HG03064 (cell line): ENCODE measurements at regions not wholly inside any gene's neighbourhood (a gene's known extent, or its start where the extent isn't known, plus 50 kb on each side); places are given as distances from the start of the nearest gene placed in this dataset.

Experiments
- ATAC-seq: cut with Tn5 transposase; IDR thresholded peaks from one replicate; pipeline ENCODE4 v1.9.1; 2021; ENCODE audit warnings: low read depth; ENCODE audit not compliant: unreplicated experiment

DNA sequence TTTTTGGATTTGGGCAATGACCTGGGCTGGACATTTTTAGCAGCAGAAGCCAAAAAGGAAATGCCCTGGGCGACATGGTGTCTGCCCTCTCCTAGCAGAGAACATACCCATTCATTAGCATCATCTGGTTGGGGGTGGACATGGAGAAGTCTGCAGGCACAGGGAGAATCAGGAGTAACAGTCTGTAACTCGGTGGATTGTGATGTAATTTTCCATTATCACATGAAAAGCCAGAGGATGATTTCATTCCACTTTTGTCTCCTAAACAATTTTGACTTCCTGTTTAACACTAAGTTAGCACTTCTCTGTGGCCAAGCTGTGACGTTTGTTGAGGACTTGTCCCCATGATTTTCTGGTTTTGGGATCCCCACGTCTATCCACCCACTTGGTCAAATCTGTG, 153.8 kb upstream of the HABP2 start:
- ATAC-seq: no peak

- ATAC-seq: no peak
These were observed 150.3 kb upstream of the HABP2 start for GRCh38 chr10:113402602-113403001.

GRCh38 chr10:113407218-113407617, 145.6 kb upstream of the HABP2 start:
- ATAC-seq: no peak

DNA sequence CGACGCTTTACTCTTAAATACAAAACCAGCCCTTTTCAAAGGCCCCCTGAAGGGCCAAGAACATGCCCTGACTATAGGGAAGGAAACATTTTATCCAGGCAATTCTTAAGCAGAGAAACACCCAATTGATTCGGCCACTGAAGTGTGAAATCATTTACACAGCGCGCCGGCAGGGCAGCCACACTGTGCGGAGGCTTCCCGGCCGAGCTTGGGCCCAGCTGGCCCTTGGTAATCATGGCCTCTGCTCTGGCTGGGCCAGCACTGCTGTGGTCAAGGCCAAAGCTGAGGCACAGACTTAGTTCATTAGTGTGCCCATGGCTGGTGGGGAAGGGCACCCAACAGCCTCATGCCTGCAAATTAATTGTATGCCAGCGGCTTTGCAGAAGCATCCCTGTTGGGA, 143.7 kb upstream of the HABP2 start:
- ATAC-seq: no peak

- ATAC-seq: no peak
These were observed 142.2 kb upstream of the HABP2 start for GRCh38 chr10:113410618-113411017.

DNA sequence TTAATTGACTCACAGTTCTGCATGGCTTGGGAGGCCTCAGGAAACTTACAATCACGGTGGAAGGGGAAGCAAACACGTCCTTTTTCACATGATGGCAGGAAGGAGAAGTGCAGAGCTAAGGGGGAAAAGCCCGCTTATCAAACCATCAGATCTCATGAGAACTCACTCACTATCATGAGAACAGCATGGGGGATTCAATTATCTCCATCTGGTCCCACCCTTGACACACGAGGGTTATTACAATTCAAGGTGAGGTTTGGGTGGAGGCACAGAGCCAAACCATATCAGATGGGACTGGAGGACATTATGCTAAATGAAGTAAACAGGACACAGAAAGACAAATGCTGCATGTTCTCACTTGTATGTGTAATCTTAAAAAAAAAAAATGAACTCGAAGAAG, 141.4 kb upstream of the HABP2 start:
- ATAC-seq: no peak

DNA sequence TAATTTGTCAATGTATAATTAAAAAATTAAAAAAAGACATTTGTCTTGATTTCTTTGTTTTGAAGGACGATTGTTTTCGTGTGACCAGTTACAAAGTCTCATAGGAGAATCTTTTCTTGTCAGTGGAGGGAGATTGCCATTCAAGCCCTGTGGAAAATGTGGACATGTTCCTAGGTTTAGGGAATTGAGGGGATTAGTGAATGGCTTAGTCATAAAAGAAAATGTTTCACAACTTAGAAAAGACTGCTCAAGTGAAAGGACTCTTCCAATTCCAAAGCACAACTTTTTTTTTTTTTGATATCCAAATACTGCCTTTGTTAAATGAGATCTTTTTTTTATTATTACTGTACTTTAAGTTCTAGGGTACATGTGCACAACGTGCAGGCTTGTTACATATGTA, 140.7 kb upstream of the HABP2 start:
- ATAC-seq: no peak

GRCh38 chr10:113414543-113414942, 138.3 kb upstream of the HABP2 start:
- no peak for ATAC-seq

GRCh38 chr10:113415246-113415645, 137.6 kb upstream of the HABP2 start:
- ATAC-seq: no peak

- ATAC-seq: no peak
These were observed 132.7 kb upstream of the HABP2 start for GRCh38 chr10:113420057-113420732.

DNA sequence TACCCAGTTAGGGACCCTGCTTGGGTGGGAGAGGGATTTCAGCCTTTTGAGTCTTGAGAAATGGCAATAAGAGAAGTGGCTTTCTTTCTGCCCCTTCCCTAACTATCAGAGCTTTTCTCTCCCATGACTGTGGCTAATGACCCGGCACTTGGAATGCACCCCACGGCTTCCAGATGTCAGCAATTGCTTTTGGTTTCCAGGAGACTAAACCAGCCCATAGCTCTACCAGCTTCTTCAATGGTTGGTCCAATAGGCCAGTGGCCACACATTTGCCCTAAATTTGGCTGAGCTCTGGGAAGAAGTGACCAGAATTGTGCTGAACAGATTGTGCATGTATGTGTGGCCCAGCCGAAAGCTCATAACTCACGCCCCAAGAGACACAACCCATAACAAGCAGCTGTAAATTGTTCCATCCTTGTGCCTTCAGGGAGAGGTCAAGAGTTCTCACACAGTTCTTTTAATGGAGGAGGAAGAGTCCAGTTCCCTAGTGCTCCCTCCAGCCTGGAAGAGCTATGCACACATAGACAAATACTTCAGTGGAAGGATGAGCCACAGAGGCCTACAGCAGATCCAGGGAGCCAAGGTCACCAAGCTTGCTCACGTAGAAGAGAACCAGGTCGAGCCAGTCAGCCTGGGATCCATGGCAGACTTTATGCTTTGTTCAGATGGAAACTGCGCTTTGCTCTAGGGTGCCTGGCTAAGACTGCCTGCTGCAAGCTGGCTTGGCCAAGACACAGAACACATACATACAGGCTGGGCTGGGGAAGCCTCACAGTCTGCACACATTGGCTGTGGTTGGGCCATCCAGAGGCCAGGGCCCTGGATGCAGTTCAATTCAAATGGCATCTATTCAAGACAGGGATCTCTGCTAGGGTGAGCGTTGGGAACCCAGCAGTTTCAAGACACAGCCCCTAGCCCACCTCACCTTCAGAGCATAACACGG, 131.8 kb upstream of the HABP2 start:
- ATAC-seq: no peak

DNA sequence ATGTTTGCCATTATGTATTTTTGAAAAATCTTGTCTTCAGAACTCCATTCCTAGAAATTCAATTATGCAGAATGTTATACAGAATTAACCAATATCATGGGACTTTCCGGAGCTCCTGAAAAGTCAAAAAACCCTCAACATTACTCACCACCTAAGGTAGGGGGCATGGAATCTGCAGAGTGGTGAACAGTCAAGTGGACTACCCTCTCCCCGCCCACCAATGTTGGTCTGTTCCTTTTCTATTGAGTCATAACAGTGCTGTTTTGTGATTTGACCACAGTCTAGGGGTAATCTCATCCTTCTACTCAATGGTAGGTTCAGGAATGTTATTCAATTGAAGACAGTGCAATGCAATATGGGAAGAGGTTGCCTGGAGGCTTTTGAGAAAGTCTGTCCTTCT, 130.5 kb upstream of the HABP2 start:
- no peak for ATAC-seq

- ATAC-seq: no peak
These were observed 128.7 kb upstream of the HABP2 start for GRCh38 chr10:113423981-113424721.

- no peak for ATAC-seq
These were observed 127.8 kb upstream of the HABP2 start for GRCh38 chr10:113425008-113425407.

GRCh38 chr10:113425541-113425951, 127.3 kb upstream of the HABP2 start:
- ATAC-seq: no peak

- ATAC-seq: no peak
These were observed 126.5 kb upstream of the HABP2 start for GRCh38 chr10:113426181-113426877.

DNA sequence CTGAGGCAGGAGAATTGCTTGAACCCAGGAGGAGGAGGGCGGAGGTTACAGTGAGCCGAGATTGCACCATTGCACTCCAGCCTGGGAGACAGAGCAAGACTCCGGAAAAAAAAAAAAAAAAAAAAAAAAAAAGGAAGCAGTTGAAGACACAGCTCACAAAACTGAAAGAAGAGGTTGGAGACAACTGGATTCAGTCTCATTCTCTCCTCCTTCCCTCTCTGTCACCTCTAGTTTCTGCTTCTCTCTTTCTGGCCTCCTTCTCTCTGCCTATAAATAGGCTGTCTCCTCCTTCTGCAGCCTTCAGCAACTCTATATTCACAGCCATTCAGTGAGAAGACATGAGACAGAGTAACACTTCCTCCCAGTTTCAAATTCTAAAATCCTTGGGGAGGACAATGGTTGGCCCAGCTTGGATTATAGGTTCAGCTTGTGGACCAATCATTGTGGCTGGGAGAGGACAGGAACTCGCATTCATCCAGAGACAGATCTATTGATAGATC, 125.6 kb upstream of the HABP2 start:
- no peak for ATAC-seq

- ATAC-seq: no peak
These were observed 124.9 kb upstream of the HABP2 start for GRCh38 chr10:113427811-113428558.

DNA sequence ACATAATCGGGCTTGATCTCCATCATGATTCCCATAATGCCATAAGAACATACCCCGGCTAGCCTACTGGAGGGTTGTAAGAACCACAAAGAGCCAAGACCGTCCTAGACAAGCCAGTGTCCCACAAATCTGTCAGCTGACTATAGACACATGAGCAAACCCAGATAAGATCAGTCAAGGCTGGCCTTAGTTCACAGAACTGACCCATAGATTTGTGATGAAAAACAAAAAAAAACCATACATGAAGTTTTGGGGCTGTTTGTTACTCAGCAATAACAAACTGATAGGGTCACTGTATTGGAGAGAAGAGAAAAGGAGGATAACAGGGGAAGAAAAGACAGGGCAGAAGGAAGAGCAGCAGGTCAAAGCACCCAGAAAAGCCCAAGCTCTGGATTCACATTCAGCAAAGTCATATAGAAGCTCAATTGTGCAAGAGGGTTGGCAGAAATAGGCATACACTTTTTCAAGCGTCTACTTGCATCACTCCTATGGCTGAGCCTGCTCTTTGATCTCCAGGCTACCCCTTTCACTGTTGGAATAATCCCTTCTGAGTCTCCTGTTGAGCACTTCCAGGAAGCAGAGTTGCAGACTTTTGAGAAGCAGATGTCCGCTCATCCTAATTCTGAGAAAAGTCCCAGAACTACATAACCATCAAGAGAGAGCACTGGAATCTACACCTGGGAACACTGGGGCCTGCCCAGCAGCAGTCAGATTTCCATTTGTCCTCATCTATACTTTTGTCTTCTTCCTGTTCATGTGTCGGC, 122.0 kb upstream of the HABP2 start:
- ATAC-seq: no peak
